Retinal pigment epithelial cell (primary cell): ENCODE measurements at regions not wholly inside any gene's neighbourhood (a gene's known extent, or its start where the extent isn't known, plus 50 kb on each side); places are given as distances from the start of the nearest gene placed in this dataset.
"Not testable (repeated sequence)": the region's sequence is repeated elsewhere in the genome, so short reads cannot be mapped to it uniquely, and the experiment has no call there.

Experiments used
- DNase-seq: peaks from one replicate; pipeline ENCODE4 v3.0.0-alpha.2; 2010; ENCODE audit warnings: low read depth
- H3K4me3 ChIP-seq: 2 replicates; pipeline ENCODE4 v1.5.1; 2011; ENCODE audit warnings: mild to moderate bottlenecking, low read length, control low read depth, moderate library complexity
- TF ChIP-seq, protein P1 (sequence below): conservative IDR thresholded peaks from 2 replicates; pipeline ENCODE4 v1.5.1; 2011; ENCODE audit warnings: low read depth, low read length, control low read depth, inconsistent platforms

- H3K4me3 ChIP-seq = no peak overlapping the region
- DNase-seq = no peak
- TF ChIP-seq, protein P1, sequence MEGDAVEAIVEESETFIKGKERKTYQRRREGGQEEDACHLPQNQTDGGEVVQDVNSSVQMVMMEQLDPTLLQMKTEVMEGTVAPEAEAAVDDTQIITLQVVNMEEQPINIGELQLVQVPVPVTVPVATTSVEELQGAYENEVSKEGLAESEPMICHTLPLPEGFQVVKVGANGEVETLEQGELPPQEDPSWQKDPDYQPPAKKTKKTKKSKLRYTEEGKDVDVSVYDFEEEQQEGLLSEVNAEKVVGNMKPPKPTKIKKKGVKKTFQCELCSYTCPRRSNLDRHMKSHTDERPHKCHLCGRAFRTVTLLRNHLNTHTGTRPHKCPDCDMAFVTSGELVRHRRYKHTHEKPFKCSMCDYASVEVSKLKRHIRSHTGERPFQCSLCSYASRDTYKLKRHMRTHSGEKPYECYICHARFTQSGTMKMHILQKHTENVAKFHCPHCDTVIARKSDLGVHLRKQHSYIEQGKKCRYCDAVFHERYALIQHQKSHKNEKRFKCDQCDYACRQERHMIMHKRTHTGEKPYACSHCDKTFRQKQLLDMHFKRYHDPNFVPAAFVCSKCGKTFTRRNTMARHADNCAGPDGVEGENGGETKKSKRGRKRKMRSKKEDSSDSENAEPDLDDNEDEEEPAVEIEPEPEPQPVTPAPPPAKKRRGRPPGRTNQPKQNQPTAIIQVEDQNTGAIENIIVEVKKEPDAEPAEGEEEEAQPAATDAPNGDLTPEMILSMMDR = no peak
Measured at GRCh38 chrX:101740642-101741041, 81.0 kb upstream of the ARMCX2 start.

GRCh38 chrX:101738867-101739266 lies 79.2 kb upstream of the ARMCX2 start:
- not testable (repeated sequence) for H3K4me3 ChIP-seq, DNase-seq

GRCh38 chrX:101738411-101738810 lies 78.8 kb upstream of the ARMCX2 start:
- not testable (repeated sequence) for H3K4me3 ChIP-seq, DNase-seq

GRCh38 chrX:101736651-101737050 lies 77.0 kb upstream of the ARMCX2 start:
- TF ChIP-seq, protein P1 = no peak
- no peak overlapping the region for H3K4me3 ChIP-seq
- no peak for DNase-seq

- no peak overlapping the region for H3K4me3 ChIP-seq
- DNase-seq = no peak
- TF ChIP-seq, protein P1 = no peak
Measured at GRCh38 chrX:101732870-101733269, 73.2 kb upstream of the ARMCX2 start.

GRCh38 chrX:101729986-101730385 lies 70.3 kb upstream of the ARMCX2 start:
- no peak for DNase-seq
- TF ChIP-seq, protein P1 = no peak
- H3K4me3 ChIP-seq = no peak overlapping the region
